ENCODE measurements at regions not wholly inside any gene's neighbourhood (a gene's known extent, or its start where the extent isn't known, plus 50 kb on each side); places are given as distances from the start of the nearest gene placed in this dataset.

DNA sequence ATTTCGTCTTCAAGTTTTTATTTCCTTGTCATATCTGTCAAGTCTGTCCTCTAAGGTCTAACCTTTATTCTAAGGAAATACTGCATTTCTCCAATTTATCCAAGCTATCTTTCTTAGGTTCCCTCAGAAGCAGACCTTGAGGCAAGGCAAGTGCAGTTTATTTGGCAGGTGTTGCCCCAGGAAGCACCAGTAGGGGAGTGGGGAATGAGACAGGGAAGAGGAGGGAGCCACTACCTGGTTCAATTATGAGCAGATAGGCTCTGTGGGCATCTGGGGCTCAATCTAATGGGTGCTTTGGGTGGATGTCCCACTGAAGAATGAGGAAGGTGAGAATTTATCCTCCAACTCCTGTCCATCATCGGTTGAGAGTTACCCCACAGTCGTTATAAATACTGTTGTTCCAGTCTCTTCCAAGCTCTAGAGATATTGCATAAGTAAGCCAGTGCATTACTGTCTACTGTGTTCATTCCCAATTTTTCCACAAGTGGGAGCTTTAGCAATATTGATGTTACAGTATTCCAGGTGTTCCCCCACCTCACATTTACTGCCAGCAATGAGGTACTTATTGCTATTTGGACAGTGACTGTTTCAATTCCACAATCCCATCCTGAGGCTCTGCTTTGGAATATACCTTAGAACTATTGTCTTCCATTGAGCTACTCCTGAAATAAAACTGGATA, 154.9 kb upstream of the CEP126 start:
- DNase-seq (no peak), ATAC-seq (ENCODE audit: low FRiP score) (no peak)
- Histone ChIP-seq H3K9me3 (ENCODE audit: control insufficient read depth, low read length) (peaks cover 2% of the 10 kb centered on the region), H3K36me3 (ENCODE audit: control insufficient read depth in 1 of 2, insufficient read depth in 2 of 2, low read length in 1 of 2) (no peaks in the 10 kb centered on the region), H3K27ac (ENCODE audit: low read depth in 1 of 2, low read length in 2 of 2) (no peak overlapping the region), H3K4me3 (ENCODE audit: low read length in 2 of 2) (no peak overlapping the region), H3K27me3 (ENCODE audit: control insufficient read depth in 1 of 2, insufficient read depth in 2 of 2, low read length in 1 of 2) (no peaks in the 10 kb centered on the region), H3K4me1 (ENCODE audit: control insufficient read depth in 1 of 2, insufficient read depth in 2 of 2, low read length in 2 of 2) (no peaks in the 10 kb centered on the region)
- intact Hi-C loops (cut with DNase I): no loop called here
- 89 to 93% methylated on average over 3 of the region's 3 CpGs for WGBS, 2 donors

DNA sequence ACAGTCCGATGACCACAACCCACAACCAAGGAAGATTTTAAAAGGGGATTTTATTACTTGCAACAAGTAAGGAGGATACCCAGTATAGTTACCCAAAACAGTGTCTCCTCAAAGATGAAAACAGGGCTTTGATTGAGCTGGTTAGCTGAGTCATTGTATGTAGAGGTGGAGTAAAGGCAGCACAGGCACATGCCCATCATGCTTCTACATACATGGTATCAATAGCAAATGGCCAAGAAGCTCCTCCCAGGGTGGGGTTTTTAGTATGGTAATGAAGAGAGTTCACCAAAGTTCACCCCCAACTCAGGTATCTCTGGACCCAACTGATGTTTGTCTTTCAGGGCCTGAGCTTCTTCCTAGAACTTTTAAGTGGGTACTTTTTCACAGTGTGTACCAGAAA, 157.1 kb upstream of the CEP126 start:
- ATAC-seq (ENCODE audit: low FRiP score) (no peak), DNase-seq (no peak)
- H3K4me1 ChIP-seq (ENCODE audit: control insufficient read depth in 1 of 2, insufficient read depth in 2 of 2, low read length in 2 of 2): no peaks in the 10 kb centered on the region
- H3K27me3 ChIP-seq (ENCODE audit: control insufficient read depth in 1 of 2, insufficient read depth in 2 of 2, low read length in 1 of 2): no peaks in the 10 kb centered on the region
- no peak overlapping the region for H3K4me3 ChIP-seq (ENCODE audit: low read length in 2 of 2)
- no peaks in the 10 kb centered on the region for H3K36me3 ChIP-seq (ENCODE audit: control insufficient read depth in 1 of 2, insufficient read depth in 2 of 2, low read length in 1 of 2)
- H3K9me3 ChIP-seq (ENCODE audit: control insufficient read depth, low read length): peaks cover 2% of the 10 kb centered on the region
- WGBS, 2 donors: 97 to 98% methylated on average over 1 of the region's 1 CpG
- intact Hi-C loops (cut with DNase I): no loop called here
- H3K27ac ChIP-seq (ENCODE audit: low read depth in 1 of 2, low read length in 2 of 2): no peak overlapping the region

DNA sequence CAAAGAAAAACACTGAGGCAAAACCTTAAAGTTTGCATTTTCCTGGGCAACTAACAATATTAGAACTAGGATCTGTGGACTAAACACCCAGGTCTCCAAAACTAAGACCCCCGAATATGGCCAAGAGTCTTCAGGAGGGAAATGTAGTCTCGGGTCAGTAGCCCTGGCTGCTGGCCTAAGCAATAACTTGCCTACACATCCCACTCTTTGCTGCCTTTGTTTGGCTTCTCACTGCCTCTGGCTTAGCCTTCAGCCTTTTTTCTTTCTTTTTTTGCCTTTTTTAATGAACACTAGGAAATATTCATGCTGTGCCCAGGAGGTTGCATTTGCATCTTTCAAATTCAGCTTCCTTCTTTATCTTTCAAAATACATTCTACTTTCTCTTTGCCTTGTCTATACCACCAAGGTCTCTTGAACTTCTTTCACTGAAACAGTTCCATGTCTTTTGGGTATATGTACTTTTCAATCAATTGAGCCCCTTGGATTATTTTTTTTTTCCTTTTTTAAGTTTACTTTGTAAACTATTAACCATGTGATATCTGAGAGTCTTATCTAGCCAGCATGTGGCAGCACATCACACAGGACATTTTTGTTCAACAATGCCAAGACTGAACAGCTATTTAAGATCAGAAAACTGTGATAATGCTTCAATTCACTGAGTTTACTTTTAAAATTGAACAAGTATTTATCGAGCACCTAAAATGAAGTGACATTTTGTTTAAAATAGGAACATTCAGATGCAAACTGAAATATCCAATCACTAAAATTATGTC, 165.0 kb upstream of the TRPC6 start:
- no peak overlapping the region for H3K27ac ChIP-seq (ENCODE audit: low read depth in 1 of 2, low read length in 2 of 2)
- H3K4me3 ChIP-seq (ENCODE audit: low read length in 2 of 2): no peak overlapping the region
- intact Hi-C loops (cut with DNase I): no loop called here
- H3K9me3 ChIP-seq (ENCODE audit: control insufficient read depth, low read length): peaks cover 1% of the 10 kb centered on the region
- H3K27me3 ChIP-seq (ENCODE audit: control insufficient read depth in 1 of 2, insufficient read depth in 2 of 2, low read length in 1 of 2): no peaks in the 10 kb centered on the region
- no peak for DNase-seq
- no peaks in the 10 kb centered on the region for H3K36me3 ChIP-seq (ENCODE audit: control insufficient read depth in 1 of 2, insufficient read depth in 2 of 2, low read length in 1 of 2)
- no peak for ATAC-seq (ENCODE audit: low FRiP score)
- WGBS, 2 donors: 51% methylated on average over 3 of the region's 3 CpGs
- no peaks in the 10 kb centered on the region for H3K4me1 ChIP-seq (ENCODE audit: control insufficient read depth in 1 of 2, insufficient read depth in 2 of 2, low read length in 2 of 2)

DNA sequence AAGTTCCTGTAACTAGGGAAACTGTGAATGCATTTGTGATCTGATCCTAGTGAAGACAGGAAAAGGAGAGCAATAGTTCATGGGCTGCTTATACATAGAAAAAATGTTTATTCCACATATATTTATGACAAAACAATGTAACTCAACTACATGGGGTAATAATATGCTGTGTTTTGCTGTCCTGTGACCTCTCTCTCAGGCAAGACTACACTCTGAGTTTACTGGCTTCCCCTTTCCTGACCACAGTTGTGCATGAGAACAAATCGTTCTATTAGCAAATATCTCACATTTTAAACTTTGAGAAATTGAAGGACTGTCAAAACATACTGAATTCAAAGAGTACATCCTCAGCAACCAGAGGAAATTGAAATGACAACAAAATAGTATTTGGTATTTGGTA, 161.9 kb upstream of the TRPC6 start:
- no peak overlapping the region for H3K4me3 ChIP-seq (ENCODE audit: low read length in 2 of 2)
- no peak for ATAC-seq (ENCODE audit: low FRiP score)
- DNase-seq: no peak
- 66% methylated on average over 1 of the region's 1 CpG for WGBS, 2 donors
- intact Hi-C loops (cut with DNase I): no loop called here
- H3K27ac ChIP-seq (ENCODE audit: low read depth in 1 of 2, low read length in 2 of 2): no peak overlapping the region
- H3K4me1 ChIP-seq (ENCODE audit: control insufficient read depth in 1 of 2, insufficient read depth in 2 of 2, low read length in 2 of 2): no peaks in the 10 kb centered on the region
- no peaks in the 10 kb centered on the region for H3K36me3 ChIP-seq (ENCODE audit: control insufficient read depth in 1 of 2, insufficient read depth in 2 of 2, low read length in 1 of 2)
- H3K9me3 ChIP-seq (ENCODE audit: control insufficient read depth, low read length): peaks cover 1% of the 10 kb centered on the region
- no peaks in the 10 kb centered on the region for H3K27me3 ChIP-seq (ENCODE audit: control insufficient read depth in 1 of 2, insufficient read depth in 2 of 2, low read length in 1 of 2)

DNA sequence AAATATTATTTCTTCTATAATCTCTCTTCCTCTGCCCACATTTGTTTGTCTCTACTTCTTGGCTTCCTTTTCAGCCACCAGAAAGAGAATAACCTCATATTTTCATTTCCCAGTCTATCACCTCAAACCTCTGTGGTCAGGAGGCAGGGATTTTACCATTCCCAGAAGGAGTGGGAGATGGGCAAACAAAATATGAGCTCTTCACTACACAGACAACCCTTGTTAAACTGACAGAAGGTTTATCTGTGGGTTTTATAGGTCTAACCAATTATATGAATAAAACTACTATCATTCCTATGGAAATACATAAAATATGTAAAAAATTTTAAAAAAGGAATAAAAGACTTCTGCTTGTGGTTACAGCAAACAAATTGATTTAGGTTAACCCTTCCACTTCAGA, 160.0 kb upstream of the TRPC6 start:
- Histone ChIP-seq H3K4me1 (ENCODE audit: control insufficient read depth in 1 of 2, insufficient read depth in 2 of 2, low read length in 2 of 2) (no peaks in the 10 kb centered on the region), H3K36me3 (ENCODE audit: control insufficient read depth in 1 of 2, insufficient read depth in 2 of 2, low read length in 1 of 2) (no peaks in the 10 kb centered on the region), H3K27me3 (ENCODE audit: control insufficient read depth in 1 of 2, insufficient read depth in 2 of 2, low read length in 1 of 2) (no peaks in the 10 kb centered on the region), H3K4me3 (ENCODE audit: low read length in 2 of 2) (no peak overlapping the region), H3K27ac (ENCODE audit: low read depth in 1 of 2, low read length in 2 of 2) (no peak overlapping the region), H3K9me3 (ENCODE audit: control insufficient read depth, low read length) (no peaks in the 10 kb centered on the region)
- DNase-seq: no peak
- intact Hi-C loops (cut with DNase I): no loop called here
- ATAC-seq (ENCODE audit: low FRiP score): no peak

DNA sequence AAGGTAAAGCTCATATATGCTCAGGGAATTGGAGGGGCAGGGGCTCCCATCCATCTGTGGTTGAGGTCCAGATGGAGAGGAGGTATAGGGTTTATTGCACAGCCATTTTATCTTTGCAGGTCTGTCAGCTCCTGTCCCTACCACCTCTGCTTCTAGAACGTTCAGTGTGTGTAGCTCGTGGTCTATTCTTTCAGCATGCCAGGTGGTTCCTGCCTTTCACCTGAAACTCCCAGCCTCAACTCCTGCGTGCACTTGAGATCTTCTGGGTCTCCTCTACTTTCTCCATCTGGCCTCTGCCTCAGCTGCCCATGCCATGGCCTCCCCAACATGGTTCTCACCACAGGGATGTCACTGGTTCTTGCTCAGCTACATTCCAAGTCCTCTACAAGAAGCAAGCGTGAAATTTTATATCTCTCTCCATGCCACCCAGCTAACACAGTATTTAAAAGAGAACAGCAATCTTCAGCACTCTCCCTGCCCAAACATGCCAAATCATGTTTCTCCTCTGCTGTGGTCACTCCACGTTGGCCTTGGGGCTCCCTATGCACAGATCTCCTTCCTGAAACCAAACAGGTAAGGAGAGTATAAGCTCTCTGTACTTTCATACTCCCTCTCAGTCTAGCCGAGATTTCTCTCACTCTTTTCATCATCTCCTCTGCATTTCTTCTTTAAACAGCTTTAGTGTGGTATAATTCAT, 157.8 kb upstream of the TRPC6 start:
- intact Hi-C loops (cut with DNase I): no loop called here
- H3K27ac ChIP-seq (ENCODE audit: low read depth in 1 of 2, low read length in 2 of 2): no peak overlapping the region
- H3K36me3 ChIP-seq (ENCODE audit: control insufficient read depth in 1 of 2, insufficient read depth in 2 of 2, low read length in 1 of 2): no peaks in the 10 kb centered on the region
- H3K9me3 ChIP-seq (ENCODE audit: control insufficient read depth, low read length): no peaks in the 10 kb centered on the region
- no peak for DNase-seq
- WGBS, 2 donors: 92 to 94% methylated on average over 6 of the region's 6 CpGs
- no peaks in the 10 kb centered on the region for H3K27me3 ChIP-seq (ENCODE audit: control insufficient read depth in 1 of 2, insufficient read depth in 2 of 2, low read length in 1 of 2)
- no peak overlapping the region for H3K4me3 ChIP-seq (ENCODE audit: low read length in 2 of 2)
- no peaks in the 10 kb centered on the region for H3K4me1 ChIP-seq (ENCODE audit: control insufficient read depth in 1 of 2, insufficient read depth in 2 of 2, low read length in 2 of 2)
- ATAC-seq (ENCODE audit: low FRiP score): no peak

DNA sequence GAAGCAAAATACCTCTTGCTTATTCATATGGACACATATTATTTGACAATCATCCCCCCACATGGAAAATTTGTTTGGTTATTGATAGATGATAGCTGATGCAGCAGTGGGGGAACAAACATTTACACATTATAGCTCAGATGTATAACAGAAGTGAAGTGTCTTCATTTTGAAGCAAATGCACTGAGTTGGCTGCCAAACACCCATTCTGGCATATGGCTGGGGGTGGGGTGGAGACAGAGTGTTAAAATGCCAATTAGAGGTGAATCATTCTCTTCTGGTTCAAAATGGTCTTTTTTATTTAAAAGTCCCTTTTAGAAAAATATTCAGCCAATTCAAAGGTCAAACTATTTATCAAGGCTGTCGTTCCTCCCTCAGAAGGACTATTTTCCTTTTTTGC, 157.3 kb upstream of the TRPC6 start:
- no peak for DNase-seq
- Histone ChIP-seq H3K27ac (ENCODE audit: low read depth in 1 of 2, low read length in 2 of 2) (no peak overlapping the region), H3K36me3 (ENCODE audit: control insufficient read depth in 1 of 2, insufficient read depth in 2 of 2, low read length in 1 of 2) (no peaks in the 10 kb centered on the region), H3K27me3 (ENCODE audit: control insufficient read depth in 1 of 2, insufficient read depth in 2 of 2, low read length in 1 of 2) (no peaks in the 10 kb centered on the region), H3K9me3 (ENCODE audit: control insufficient read depth, low read length) (no peaks in the 10 kb centered on the region), H3K4me3 (ENCODE audit: low read length in 2 of 2) (no peak overlapping the region), H3K4me1 (ENCODE audit: control insufficient read depth in 1 of 2, insufficient read depth in 2 of 2, low read length in 2 of 2) (no peaks in the 10 kb centered on the region)
- no peak for ATAC-seq (ENCODE audit: low FRiP score)
- 77% methylated on average over 1 of the region's 1 CpG for WGBS, 2 donors
- intact Hi-C loops (cut with DNase I): no loop called here

DNA sequence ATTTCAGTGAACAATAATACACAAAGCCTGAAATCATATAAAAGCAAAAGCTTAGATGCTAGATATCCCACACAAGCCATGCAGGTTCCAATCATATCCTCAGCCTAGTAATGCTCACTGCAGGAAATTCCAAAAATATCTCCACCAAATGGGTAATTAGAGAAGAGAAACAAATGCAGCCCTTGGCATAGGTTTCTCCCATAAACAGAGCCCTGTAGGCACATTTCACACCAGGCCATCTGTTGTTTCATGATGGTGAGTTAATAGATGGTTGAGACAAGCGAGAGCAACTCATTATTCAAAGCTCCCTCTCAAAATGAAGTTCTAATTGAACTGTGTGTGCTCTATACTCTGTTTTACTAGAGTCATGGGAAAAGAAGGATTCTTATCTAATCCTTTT, 154.6 kb upstream of the TRPC6 start:
- no peak overlapping the region for H3K4me3 ChIP-seq (ENCODE audit: low read length in 2 of 2)
- no peak for DNase-seq
- intact Hi-C loops (cut with DNase I): no loop called here
- no peaks in the 10 kb centered on the region for H3K27me3 ChIP-seq (ENCODE audit: control insufficient read depth in 1 of 2, insufficient read depth in 2 of 2, low read length in 1 of 2)
- WGBS, 2 donors: 88 to 93% methylated on average over 1 of the region's 1 CpG
- H3K4me1 ChIP-seq (ENCODE audit: control insufficient read depth in 1 of 2, insufficient read depth in 2 of 2, low read length in 2 of 2): no peaks in the 10 kb centered on the region
- H3K9me3 ChIP-seq (ENCODE audit: control insufficient read depth, low read length): no peaks in the 10 kb centered on the region
- ATAC-seq (ENCODE audit: low FRiP score): no peak
- H3K27ac ChIP-seq (ENCODE audit: low read depth in 1 of 2, low read length in 2 of 2): no peak overlapping the region
- no peaks in the 10 kb centered on the region for H3K36me3 ChIP-seq (ENCODE audit: control insufficient read depth in 1 of 2, insufficient read depth in 2 of 2, low read length in 1 of 2)

All from aorta (tissue), 5 donors.